ENCODE measurements at regions not wholly inside any gene's neighbourhood (a gene's known extent, or its start where the extent isn't known, plus 50 kb on each side); places are given as distances from the start of the nearest gene placed in this dataset.

DNA sequence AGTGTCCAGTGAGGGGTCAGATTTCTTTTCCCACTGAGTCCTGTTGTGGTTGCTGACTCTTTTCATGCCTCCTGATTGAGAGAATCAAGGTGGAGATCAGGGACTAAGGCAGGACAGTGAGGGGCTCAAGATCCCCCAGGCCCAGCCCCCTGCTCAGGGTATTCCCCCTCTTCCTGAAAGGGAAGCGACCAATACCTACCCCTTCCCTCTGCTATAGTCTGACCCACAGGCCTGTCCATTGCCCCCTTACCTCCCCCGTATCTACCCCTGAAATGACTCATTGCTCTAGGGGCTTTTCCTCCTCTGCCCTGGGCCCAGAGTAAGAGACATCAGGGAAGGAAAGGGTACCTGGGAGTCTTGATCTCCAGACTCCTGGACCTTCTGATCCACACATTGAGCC lies 1320.5 kb downstream of the UQCRFS1 start (continued):
- TF ChIP-seq, protein P1, sequence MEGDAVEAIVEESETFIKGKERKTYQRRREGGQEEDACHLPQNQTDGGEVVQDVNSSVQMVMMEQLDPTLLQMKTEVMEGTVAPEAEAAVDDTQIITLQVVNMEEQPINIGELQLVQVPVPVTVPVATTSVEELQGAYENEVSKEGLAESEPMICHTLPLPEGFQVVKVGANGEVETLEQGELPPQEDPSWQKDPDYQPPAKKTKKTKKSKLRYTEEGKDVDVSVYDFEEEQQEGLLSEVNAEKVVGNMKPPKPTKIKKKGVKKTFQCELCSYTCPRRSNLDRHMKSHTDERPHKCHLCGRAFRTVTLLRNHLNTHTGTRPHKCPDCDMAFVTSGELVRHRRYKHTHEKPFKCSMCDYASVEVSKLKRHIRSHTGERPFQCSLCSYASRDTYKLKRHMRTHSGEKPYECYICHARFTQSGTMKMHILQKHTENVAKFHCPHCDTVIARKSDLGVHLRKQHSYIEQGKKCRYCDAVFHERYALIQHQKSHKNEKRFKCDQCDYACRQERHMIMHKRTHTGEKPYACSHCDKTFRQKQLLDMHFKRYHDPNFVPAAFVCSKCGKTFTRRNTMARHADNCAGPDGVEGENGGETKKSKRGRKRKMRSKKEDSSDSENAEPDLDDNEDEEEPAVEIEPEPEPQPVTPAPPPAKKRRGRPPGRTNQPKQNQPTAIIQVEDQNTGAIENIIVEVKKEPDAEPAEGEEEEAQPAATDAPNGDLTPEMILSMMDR (IDR thresholded peaks at IDR 0.05), result no peak
- TF ChIP-seq EHF (CRISPR knock-in tag; IDR thresholded peaks at IDR 0.05), result no peak
- no peak for TF ChIP-seq GATA3 (IDR thresholded peaks at IDR 0.05; ENCODE audit: borderline replicate concordance)
- TF ChIP-seq RCOR1 (IDR thresholded peaks at IDR 0.05; ENCODE audit: low read depth, low read length), result no peak
- no peak for TF ChIP-seq NFE2L2 (conservative IDR thresholded peaks at IDR 0.05; ENCODE audit: low read length)
- TF ChIP-seq SREBF2 (IDR thresholded peaks at IDR 0.05), result no peak
- TF ChIP-seq, protein P2, sequence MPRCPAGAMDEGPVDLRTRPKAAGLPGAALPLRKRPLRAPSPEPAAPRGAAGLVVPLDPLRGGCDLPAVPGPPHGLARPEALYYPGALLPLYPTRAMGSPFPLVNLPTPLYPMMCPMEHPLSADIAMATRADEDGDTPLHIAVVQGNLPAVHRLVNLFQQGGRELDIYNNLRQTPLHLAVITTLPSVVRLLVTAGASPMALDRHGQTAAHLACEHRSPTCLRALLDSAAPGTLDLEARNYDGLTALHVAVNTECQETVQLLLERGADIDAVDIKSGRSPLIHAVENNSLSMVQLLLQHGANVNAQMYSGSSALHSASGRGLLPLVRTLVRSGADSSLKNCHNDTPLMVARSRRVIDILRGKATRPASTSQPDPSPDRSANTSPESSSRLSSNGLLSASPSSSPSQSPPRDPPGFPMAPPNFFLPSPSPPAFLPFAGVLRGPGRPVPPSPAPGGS (IDR thresholded peaks at IDR 0.05), result no peak
- no peak for TF ChIP-seq CEBPB (IDR thresholded peaks at IDR 0.05)
- TF ChIP-seq ESRRA (IDR thresholded peaks at IDR 0.05; ENCODE audit: borderline replicate concordance, low read length), result no peak
- TF ChIP-seq POLR2A (IDR thresholded peaks at IDR 0.05; ENCODE audit: low read length), result no peak
- TF ChIP-seq, protein P3, sequence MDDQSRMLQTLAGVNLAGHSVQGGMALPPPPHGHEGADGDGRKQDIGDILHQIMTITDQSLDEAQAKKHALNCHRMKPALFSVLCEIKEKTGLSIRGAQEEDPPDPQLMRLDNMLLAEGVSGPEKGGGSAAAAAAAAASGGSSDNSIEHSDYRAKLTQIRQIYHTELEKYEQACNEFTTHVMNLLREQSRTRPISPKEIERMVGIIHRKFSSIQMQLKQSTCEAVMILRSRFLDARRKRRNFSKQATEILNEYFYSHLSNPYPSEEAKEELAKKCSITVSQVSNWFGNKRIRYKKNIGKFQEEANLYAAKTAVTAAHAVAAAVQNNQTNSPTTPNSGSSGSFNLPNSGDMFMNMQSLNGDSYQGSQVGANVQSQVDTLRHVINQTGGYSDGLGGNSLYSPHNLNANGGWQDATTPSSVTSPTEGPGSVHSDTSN (IDR thresholded peaks at IDR 0.05), result no peak

DNA sequence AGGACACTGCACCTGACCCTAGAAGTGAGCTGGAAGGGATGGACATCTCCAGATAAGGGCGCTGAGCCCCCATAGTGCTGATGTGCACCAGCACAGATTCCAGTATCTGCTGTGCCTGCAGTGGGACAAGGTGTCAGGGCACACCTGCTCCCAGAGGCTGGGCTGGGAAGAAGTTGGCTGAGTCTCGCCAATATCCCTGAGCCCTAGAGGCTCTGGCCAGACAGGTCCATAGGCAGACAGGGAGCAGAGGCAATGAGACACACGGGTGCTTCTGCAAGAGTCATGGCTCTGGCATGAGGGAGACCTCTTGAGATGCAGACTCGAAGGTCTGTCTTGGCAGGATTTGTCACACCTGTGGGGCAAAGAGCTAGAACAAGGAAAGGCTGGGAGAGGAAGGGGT lies 1321.5 kb downstream of the UQCRFS1 start:
- TF ChIP-seq, protein P4, sequence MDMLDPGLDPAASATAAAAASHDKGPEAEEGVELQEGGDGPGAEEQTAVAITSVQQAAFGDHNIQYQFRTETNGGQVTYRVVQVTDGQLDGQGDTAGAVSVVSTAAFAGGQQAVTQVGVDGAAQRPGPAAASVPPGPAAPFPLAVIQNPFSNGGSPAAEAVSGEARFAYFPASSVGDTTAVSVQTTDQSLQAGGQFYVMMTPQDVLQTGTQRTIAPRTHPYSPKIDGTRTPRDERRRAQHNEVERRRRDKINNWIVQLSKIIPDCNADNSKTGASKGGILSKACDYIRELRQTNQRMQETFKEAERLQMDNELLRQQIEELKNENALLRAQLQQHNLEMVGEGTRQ (IDR thresholded peaks at IDR 0.05), result no peak
- no peak for TF ChIP-seq CHD2 (IDR thresholded peaks at IDR 0.05; ENCODE audit: low read length, partially characterized antibody)
- no peak for TF ChIP-seq NFE2L2 (conservative IDR thresholded peaks at IDR 0.05; ENCODE audit: low read length)
- TF ChIP-seq FOSB (CRISPR knock-in tag; IDR thresholded peaks at IDR 0.05), result no peak
- no peak for TF ChIP-seq ZFP36 (IDR thresholded peaks at IDR 0.05; ENCODE audit: borderline replicate concordance, partially characterized antibody)
- TF ChIP-seq CBX2 (IDR thresholded peaks at IDR 0.05; ENCODE audit: borderline replicate concordance, low read depth), result no peak
- TF ChIP-seq CBX8 (IDR thresholded peaks at IDR 0.05), result no peak
- TF ChIP-seq FOXS1 (CRISPR knock-in tag; IDR thresholded peaks at IDR 0.05), result no peak
- TF ChIP-seq ESRRA (IDR thresholded peaks at IDR 0.05; ENCODE audit: borderline replicate concordance, low read length), result no peak
- no peak for TF ChIP-seq HDAC2 (IDR thresholded peaks at IDR 0.05)
- TF ChIP-seq HOXB13 (CRISPR knock-in tag; IDR thresholded peaks at IDR 0.05; ENCODE audit: low read depth), result no peak
- TF ChIP-seq, protein P5, sequence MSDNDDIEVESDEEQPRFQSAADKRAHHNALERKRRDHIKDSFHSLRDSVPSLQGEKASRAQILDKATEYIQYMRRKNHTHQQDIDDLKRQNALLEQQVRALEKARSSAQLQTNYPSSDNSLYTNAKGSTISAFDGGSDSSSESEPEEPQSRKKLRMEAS (IDR thresholded peaks at IDR 0.05), result no peak
- no peak for TF ChIP-seq MAFK (IDR thresholded peaks at IDR 0.05; ENCODE audit: partially characterized antibody)
- TF ChIP-seq RAD21 (conservative IDR thresholded peaks at IDR 0.05 in 1 of 2, IDR thresholded peaks at IDR 0.05 in 1 of 2), result no peak
- no peak for TF ChIP-seq RFX5 (IDR thresholded peaks at IDR 0.05)
- TF ChIP-seq, protein P6, sequence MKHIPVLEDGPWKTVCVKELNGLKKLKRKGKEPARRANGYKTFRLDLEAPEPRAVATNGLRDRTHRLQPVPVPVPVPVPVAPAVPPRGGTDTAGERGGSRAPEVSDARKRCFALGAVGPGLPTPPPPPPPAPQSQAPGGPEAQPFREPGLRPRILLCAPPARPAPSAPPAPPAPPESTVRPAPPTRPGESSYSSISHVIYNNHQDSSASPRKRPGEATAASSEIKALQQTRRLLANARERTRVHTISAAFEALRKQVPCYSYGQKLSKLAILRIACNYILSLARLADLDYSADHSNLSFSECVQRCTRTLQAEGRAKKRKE (CRISPR knock-in tag; IDR thresholded peaks at IDR 0.05; ENCODE audit: low read depth), result no peak
- TF ChIP-seq RNF2 (IDR thresholded peaks at IDR 0.05; ENCODE audit: borderline replicate concordance, low read depth), result no peak
- no peak for TF ChIP-seq PHF8 (IDR thresholded peaks at IDR 0.05; ENCODE audit: borderline replicate concordance, low read depth)
- no peak for TF ChIP-seq HEYL (CRISPR knock-in tag; IDR thresholded peaks at IDR 0.05)
- no peak for TF ChIP-seq POLR2AphosphoS2 (conservative IDR thresholded peaks at IDR 0.05; ENCODE audit: low read length)
- Histone ChIP-seq H3K4me1 (no peaks in the 10 kb centered on the region), H3K27ac (no peak overlapping the region), H3K9me3 (peaks cover 41% of the 10 kb centered on the region), H3K4me3 (no peak overlapping the region), H3K4me2 (no peak overlapping the region)
- no peak for DNase-seq (ENCODE audit: low read depth in 1 of 2, low spot score in 1 of 2)
- FAIRE-seq, result no peak
- no peak for ATAC-seq
- POLR2A ChIA-PET, result no interaction called here
- CTCF ChIA-PET, result interaction anchor here (0.6 kb wide), 1 partner anchor 342 kb away, joined by 3 read pairs; no protein-coding TSS in a partner anchor
- 0% methylated on average over 4 of the region's 4 CpGs for WGBS (ENCODE audit: missing lambda C conversion rate)

All from A549 (cell line).